Fibroblast of peridontal ligament (primary cell): ENCODE measurements at regions not wholly inside any gene's neighbourhood (a gene's known extent, or its start where the extent isn't known, plus 50 kb on each side); places are given as distances from the start of the nearest gene placed in this dataset.

ENCODE experiments used
- DNase-seq: peaks from one replicate; pipeline ENCODE4 v3.0.0-alpha.2; 2010; ENCODE audit errors: extremely low read depth

DNA sequence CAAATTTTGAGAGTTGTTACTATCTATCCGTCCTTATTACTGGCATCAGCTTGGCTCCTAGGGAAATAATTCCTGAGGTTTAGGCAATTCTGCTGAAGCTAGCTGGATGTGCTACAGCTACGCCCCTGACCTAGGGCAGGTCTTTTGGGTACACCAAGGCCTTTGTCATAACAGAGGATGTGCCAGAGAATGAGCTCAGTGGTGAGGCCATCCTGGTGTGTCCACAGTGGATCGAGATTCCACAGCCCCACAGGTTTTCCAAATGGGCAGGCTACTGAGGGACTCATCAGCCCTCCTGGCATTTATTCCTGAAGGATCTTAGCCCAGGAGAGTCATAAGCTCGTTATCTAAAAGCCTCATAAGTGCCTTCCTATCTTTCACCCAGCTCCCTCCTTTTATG lies 475.2 kb upstream of the USP24 start:
- DNase-seq: no peak

DNA sequence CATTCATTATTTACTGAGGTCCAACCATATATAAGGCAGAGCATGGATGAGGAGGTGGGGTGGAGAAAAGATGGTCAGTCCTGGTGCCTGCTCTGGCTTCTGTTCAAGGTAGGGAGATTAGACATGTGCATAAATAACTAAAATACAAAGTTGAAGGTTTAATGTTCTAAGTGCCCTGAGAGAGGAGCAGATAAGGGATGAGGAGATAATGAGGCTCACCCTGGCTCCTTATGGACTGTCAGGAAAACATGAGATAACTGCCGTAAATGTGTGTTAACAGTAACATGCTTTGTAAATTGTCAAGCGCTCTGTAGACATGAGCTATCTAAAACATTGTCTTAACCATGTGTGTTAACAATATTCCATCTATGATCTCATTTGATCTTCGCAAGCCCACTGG lies 474.6 kb upstream of the USP24 start:
- no peak for DNase-seq

GRCh38 chr1:55685560-55685959 lies 470.4 kb upstream of the USP24 start:
- no peak for DNase-seq

- DNase-seq: no peak
Measured at GRCh38 chr1:55684131-55684650, 469.0 kb upstream of the USP24 start.

DNA sequence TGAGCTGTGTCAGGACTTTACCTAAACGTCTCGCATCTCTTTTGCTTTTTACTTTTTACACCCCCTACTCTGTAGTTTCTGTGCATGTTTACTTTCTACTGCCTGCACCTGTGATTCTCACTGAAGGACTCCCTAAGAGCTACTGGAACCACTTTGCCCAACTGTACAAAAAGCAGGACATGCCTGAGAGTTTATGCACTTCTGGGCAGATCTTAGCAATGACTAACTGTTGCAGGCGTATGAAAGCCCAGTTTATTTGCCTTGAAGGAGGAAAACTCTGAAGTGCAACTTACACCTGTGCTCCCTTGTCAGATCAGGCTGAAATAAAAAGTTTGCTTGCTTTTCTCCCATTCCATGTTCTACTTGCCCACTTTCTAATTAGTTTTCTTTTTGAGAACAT lies 467.0 kb upstream of the USP24 start:
- DNase-seq: no peak

GRCh38 chr1:55679971-55680370 lies 464.8 kb upstream of the USP24 start:
- peak; percentile 94 for DNase-seq

GRCh38 chr1:55673416-55673815 lies 458.3 kb upstream of the USP24 start:
- no peak for DNase-seq

- peak; percentile 91 for DNase-seq
Measured at GRCh38 chr1:55670331-55671082, 455.3 kb upstream of the USP24 start.

DNA sequence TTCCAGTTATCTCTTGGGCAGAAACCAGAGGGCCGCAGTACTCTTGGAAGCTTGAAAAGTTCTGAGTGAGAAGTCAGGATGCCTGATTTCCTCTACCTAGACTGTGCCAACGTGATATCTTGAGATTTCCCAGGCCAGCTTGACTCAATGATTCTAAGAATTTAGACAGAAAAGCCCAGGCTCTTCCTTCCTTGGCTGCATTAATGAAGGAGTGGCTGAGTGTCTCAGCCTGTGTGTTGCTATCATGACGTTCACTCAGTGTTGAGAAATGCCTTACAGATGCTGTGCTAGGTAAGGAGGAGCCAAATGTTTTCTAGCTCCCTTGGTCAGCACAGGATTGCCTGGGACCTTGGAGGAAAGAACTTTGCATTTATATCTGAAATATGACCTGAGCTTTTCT lies 454.1 kb upstream of the USP24 start:
- peak; percentile 75 for DNase-seq

DNA sequence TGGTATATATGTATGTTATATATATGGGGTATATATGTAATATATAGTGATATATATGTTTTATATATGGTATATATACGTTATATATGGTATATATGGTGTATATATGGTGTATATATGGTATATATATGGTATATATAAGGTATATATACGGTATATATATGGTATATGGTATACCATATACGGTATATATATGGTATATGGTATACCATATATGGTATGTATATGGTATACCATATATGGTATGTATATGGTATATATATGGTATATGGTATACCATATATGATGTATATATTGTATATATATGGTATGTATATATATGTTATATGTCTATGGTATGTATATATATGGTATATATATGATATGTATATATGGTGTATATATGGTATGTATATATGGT lies 447.7 kb upstream of the USP24 start:
- no peak for DNase-seq

GRCh38 chr1:55658917-55659316 lies 443.8 kb upstream of the USP24 start:
- DNase-seq: no peak

- no peak for DNase-seq
Measured at GRCh38 chr1:55654750-55655149, 439.6 kb upstream of the USP24 start.

DNA sequence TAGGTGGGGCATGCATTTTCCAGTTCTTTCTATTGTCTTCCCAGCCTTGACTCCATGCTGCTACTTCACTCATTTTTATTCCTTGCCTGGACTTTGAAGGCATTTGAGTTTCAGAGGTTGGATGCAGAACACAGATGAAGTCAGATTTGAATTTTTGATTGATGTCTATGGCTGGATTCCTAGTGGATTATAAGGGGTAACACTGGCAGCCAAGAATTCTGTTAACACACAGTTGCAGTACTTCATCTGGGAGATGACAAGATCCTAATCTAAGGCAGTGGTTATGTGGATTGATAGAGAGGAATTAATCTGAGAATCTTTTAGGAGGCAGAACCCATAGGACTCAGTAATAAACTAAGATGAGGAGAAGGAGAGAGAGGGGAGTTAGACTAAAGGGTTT lies 439.0 kb upstream of the USP24 start:
- no peak for DNase-seq

- peak; percentile 79 for DNase-seq
Measured at GRCh38 chr1:55650444-55650843, 435.3 kb upstream of the USP24 start.

DNA sequence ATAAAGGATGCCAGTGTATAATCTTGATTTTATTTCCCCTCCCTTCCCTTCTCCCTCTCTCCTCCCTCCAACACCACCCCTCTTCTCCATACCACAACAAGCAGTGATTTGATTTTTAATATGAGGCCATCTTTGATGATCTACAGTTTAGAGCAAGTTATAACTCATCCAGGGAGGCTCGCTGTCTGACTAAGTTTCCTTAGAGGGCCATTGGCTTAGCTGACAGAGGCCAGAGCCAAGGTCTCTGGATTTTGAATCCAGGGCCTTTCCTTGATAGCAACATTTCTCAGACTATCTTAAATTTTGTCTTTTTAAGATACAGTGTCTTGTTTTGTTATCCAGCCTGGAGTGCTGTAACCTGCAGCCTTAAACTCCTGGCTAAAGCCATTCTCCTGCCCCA lies 431.0 kb upstream of the USP24 start:
- DNase-seq: no peak

GRCh38 chr1:55645270-55645669 lies 430.1 kb upstream of the USP24 start:
- no peak for DNase-seq

- DNase-seq: no peak
Measured at GRCh38 chr1:55641947-55642346, 426.8 kb upstream of the USP24 start.

DNA sequence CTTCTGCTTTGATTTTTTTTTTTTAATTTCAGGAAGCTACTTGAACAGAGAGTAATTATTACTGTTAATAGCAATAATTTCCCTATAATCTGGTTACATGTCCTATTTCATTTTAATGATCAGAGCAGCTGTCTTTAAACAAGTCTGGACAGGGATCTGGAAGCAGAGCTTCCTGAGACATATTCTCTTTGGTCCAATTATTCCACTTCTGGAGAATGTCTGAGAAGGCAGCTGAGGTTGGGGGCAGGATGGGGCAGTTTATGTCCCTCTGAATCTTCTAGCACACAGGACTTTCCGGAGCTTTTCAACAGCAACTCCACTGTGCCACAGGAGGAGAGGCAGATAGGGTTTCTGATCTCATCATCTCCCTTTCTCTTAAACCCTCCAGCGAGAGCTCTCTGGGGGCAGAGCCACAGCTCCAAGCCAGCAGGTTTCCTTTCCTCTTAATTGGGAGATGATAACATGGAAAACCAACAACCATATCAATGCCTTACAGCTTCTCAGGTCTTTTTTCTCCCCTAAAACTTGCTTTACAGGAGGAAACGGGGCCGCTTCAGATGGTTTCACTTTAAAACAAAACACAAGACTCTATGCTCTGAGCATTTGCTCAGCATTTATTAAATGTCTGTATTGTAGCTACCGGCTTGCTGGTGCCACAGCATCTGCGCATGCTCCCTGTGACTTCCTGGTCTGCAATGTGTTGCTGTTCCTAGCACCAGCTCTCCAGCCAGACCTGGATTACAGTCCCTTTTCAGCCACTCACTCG lies 425.7 kb upstream of the USP24 start:
- peak; percentile 77 for DNase-seq

DNA sequence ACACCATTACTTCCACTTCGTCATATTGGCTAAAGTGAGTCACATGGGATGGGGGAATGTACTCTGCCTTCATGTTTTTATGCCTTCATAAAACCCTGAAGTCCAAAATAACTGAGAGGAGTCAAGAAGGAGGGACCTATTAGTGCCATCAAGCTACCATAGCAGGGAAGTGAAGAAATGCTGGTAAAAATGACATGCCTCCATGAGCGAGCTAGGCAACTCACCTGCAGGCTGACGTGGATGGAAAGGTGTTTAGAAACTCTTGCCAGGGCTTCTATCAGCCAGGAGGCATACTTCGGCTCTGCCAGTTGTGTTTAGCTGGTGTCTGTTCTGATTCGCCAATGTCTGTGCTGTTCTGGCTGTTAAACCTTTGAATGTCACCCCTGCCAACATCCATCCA lies 424.4 kb upstream of the USP24 start:
- DNase-seq: no peak

DNA sequence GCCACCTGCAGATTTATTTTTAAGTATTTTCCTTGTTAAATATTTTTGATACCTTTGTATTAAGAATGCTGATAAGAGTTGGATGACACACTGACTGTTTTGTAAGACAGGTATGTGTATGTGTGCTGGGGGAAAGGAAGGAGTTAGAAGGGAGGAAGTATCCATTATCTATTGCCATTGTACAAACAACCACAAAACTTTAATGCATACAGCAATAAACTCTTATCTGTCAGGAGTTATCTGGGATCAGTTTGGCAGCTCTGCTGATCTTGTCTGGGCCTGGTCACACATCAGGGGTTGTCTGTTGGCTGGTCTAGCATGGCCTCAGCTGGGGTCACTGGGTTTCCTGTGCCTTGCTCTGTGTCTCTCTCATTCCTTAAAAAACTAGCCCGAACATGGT lies 423.9 kb upstream of the USP24 start:
- no peak for DNase-seq

GRCh38 chr1:55636696-55637095 lies 421.5 kb upstream of the USP24 start:
- peak; percentile 54 for DNase-seq

- DNase-seq: peak; percentile 90
Measured at GRCh38 chr1:55635856-55636255, 420.7 kb upstream of the USP24 start.

DNA sequence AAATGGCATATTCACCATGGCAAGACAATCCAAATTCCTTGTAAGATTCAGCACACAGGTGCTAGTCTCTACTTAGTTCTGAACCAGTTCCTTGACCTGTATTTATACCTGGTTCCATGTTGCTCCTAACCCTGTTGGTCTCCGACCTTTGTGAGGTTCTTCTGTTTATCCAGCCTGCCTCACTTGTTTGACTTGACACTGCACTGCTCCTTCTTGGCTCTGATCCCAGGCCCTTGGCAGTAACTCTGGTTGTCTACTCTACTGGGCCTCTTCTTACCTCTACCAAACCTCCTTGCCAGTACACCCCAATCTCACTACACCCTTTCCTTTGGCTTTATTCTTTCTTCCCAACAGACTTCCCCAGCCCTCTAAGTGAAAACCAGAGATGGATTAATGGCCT lies 419.4 kb upstream of the USP24 start:
- DNase-seq: no peak
